ENCODE measurements at regions not wholly inside any gene's neighbourhood (a gene's known extent, or its start where the extent isn't known, plus 50 kb on each side); places are given as distances from the start of the nearest gene placed in this dataset.

GRCh38 chr5:159759791-159760290 lies 156.4 kb upstream of the ADRA1B start:
- no peaks in the 10 kb centered on the region for H3K36me3 ChIP-seq
- H3K27ac ChIP-seq: no peak overlapping the region
- H3K9ac ChIP-seq: no peak overlapping the region
- no peak overlapping the region for H3K4me3 ChIP-seq
- H3K4me1 ChIP-seq: peaks cover 14 to 19% (median 15%) of the 10 kb centered on the region in 10 experiments
- H3K9me3 ChIP-seq (replicated peaks in 1 of 11): no peaks in the 10 kb centered on the region
- no peak overlapping the region for H3K4me2 ChIP-seq
- H4K20me1 ChIP-seq: no peaks in the 10 kb centered on the region
- TF ChIP-seq Cebpa-rat (IDR thresholded peaks at IDR 0.05): no peak
- no peaks in the 10 kb centered on the region for H3K27me3 ChIP-seq

- Histone ChIP-seq H3K9ac (no peak overlapping the region), H3K9me3 (replicated peaks in 1 of 11) (no peaks in the 10 kb centered on the region), H3K4me2 (peak overlapping the region in 2 of 11 experiments; percentile 62 to 72; a peak in 3 of 22 replicates), H4K20me1 (no peaks in the 10 kb centered on the region), H3K4me1 (peaks cover 14 to 38% (median 30%) of the 10 kb centered on the region in 10 experiments), H3K36me3 (no peaks in the 10 kb centered on the region), H3K4me3 (no peak overlapping the region), H3K27me3 (no peaks in the 10 kb centered on the region), H3K27ac (no peak overlapping the region)
- no peak for TF ChIP-seq Cebpa-rat (IDR thresholded peaks at IDR 0.05)
These were observed 153.4 kb upstream of the ADRA1B start for GRCh38 chr5:159762921-159763320.

- Histone ChIP-seq H3K27ac (peak overlapping the region in 9 of 11 experiments; percentile 17 to 59 (median 51); a peak in 11 of 22 replicates), H4K20me1 (no peaks in the 10 kb centered on the region), H3K4me2 (peak overlapping the region; percentile 41 to 83 (median 66)), H3K27me3 (no peaks in the 10 kb centered on the region; a peak in 1 of 22 replicates), H3K4me3 (no peak overlapping the region), H3K36me3 (no peaks in the 10 kb centered on the region), H3K9ac (0 out of 22 replicates have a peak overlapping the region, but pooled peaks of 1 of the 11 experiments have one; percentile 17), H3K9me3 (replicated peaks in 1 of 11) (no peaks in the 10 kb centered on the region), H3K4me1 (peaks cover 14 to 38% (median 30%) of the 10 kb centered on the region in 10 experiments)
- no peak for TF ChIP-seq Cebpa-rat (IDR thresholded peaks at IDR 0.05)
These were observed 152.7 kb upstream of the ADRA1B start for GRCh38 chr5:159763562-159763961.

GRCh38 chr5:159764283-159765134 lies 151.8 kb upstream of the ADRA1B start:
- Histone ChIP-seq H3K9ac (0 out of 22 replicates have a peak overlapping the region, but pooled peaks of 1 of the 11 experiments have one; percentile 17), H3K27ac (peak overlapping the region in 8 of 11 experiments; percentile 17 to 58 (median 46); a peak in 9 of 22 replicates), H4K20me1 (no peaks in the 10 kb centered on the region), H3K4me2 (peak overlapping the region; percentile 41 to 83 (median 66)), H3K9me3 (replicated peaks in 1 of 11) (no peaks in the 10 kb centered on the region), H3K4me3 (no peak overlapping the region), H3K36me3 (no peaks in the 10 kb centered on the region), H3K4me1 (peaks cover 14 to 38% (median 30%) of the 10 kb centered on the region in 10 experiments), H3K27me3 (peaks cover 0 to 6% (median 0%) of the 10 kb centered on the region in 11 experiments; a peak in 1 of 22 replicates)
- peak in 3 of 11 experiments; percentile 28 to 56 (median 53); a peak in 2 of 22 replicates for TF ChIP-seq Cebpa-rat (IDR thresholded peaks at IDR 0.05)

- Histone ChIP-seq H3K9ac (no peak overlapping the region), H3K9me3 (replicated peaks in 1 of 11) (no peaks in the 10 kb centered on the region), H3K4me2 (peak overlapping the region in 9 of 11 experiments; percentile 41 to 83 (median 68); a peak in 12 of 22 replicates), H3K4me3 (no peak overlapping the region), H3K36me3 (no peaks in the 10 kb centered on the region), H3K27ac (peak overlapping the region in 2 of 11 experiments; percentile 8 to 36; a peak in 2 of 22 replicates), H4K20me1 (no peaks in the 10 kb centered on the region), H3K4me1 (peaks cover 14 to 38% (median 30%) of the 10 kb centered on the region in 10 experiments), H3K27me3 (peaks cover 0 to 6% (median 0%) of the 10 kb centered on the region in 11 experiments; a peak in 1 of 22 replicates)
- no peak for TF ChIP-seq Cebpa-rat (IDR thresholded peaks at IDR 0.05)
These were observed 151.2 kb upstream of the ADRA1B start for GRCh38 chr5:159765135-159765433.

- Histone ChIP-seq H3K9ac (no peak overlapping the region), H4K20me1 (no peaks in the 10 kb centered on the region), H3K27me3 (peaks cover 0 to 6% (median 0%) of the 10 kb centered on the region in 11 experiments; a peak in 1 of 22 replicates), H3K27ac (0 out of 22 replicates have a peak overlapping the region, but pooled peaks of 1 of the 11 experiments have one; percentile 8), H3K9me3 (replicated peaks in 1 of 11) (no peaks in the 10 kb centered on the region), H3K36me3 (no peaks in the 10 kb centered on the region), H3K4me3 (no peak overlapping the region), H3K4me2 (peak overlapping the region in 8 of 11 experiments; percentile 14 to 68 (median 50); a peak in 16 of 22 replicates), H3K4me1 (peaks cover 14 to 38% (median 30%) of the 10 kb centered on the region in 10 experiments)
- TF ChIP-seq Cebpa-rat (IDR thresholded peaks at IDR 0.05): no peak
These were observed 150.3 kb upstream of the ADRA1B start for GRCh38 chr5:159765760-159766517.

- Histone ChIP-seq H3K36me3 (no peaks in the 10 kb centered on the region), H3K4me3 (no peak overlapping the region), H3K27me3 (peaks cover 0 to 15% (median 0%) of the 10 kb centered on the region in 11 experiments; a peak in 3 of 22 replicates), H3K9me3 (replicated peaks in 1 of 11) (no peaks in the 10 kb centered on the region), H3K4me1 (peaks cover 14 to 44% (median 37%) of the 10 kb centered on the region in 10 experiments), H3K4me2 (no peak overlapping the region), H3K9ac (no peak overlapping the region), H4K20me1 (no peaks in the 10 kb centered on the region), H3K27ac (no peak overlapping the region)
- no peak for TF ChIP-seq Cebpa-rat (IDR thresholded peaks at IDR 0.05)
These were observed 148.0 kb upstream of the ADRA1B start for GRCh38 chr5:159768243-159768642.

GRCh38 chr5:159772698-159773061 lies 143.6 kb upstream of the ADRA1B start:
- Histone ChIP-seq H3K4me2 (peak overlapping the region; percentile 74 to 99 (median 97)), H3K4me1 (peaks cover 5 to 15% (median 13%) of the 10 kb centered on the region in 10 experiments; a peak in 17 of 20 replicates), H3K36me3 (no peaks in the 10 kb centered on the region), H3K27me3 (peaks cover 0 to 35% (median 0%) of the 10 kb centered on the region in 11 experiments; a peak in 7 of 22 replicates), H3K9ac (peak overlapping the region in 9 of 11 experiments; percentile 56 to 79 (median 71); a peak in 14 of 22 replicates), H4K20me1 (peaks cover 0 to 15% (median 0%) of the 10 kb centered on the region in 11 experiments; a peak in 4 of 22 replicates), H3K27ac (peak overlapping the region in 8 of 11 experiments; percentile 42 to 78 (median 66); a peak in 16 of 22 replicates), H3K4me3 (peak overlapping the region in 9 of 10 experiments; percentile 41 to 68 (median 52); a peak in 14 of 20 replicates), H3K9me3 (replicated peaks in 1 of 11) (no peaks in the 10 kb centered on the region)
- no peak for TF ChIP-seq Cebpa-rat (IDR thresholded peaks at IDR 0.05)
